ENCODE measurements at regions not wholly inside any gene's neighbourhood (a gene's known extent, or its start where the extent isn't known, plus 50 kb on each side); places are given as distances from the start of the nearest gene placed in this dataset.

- Histone ChIP-seq H4K20me1 (replicated peaks; ENCODE audit: insufficient read depth) (no peaks in the 10 kb centered on the region), H3K4me1 (ENCODE audit: insufficient read depth) (no peaks in the 10 kb centered on the region), H3K36me3 (ENCODE audit: insufficient read depth) (no peaks in the 10 kb centered on the region), H3K27me3 (ENCODE audit: insufficient read depth) (no peaks in the 10 kb centered on the region), H3F3A (replicated peaks; ENCODE audit: low read depth) (no peaks in the 10 kb centered on the region), H3K79me2 (replicated peaks; ENCODE audit: insufficient read depth) (no peaks in the 10 kb centered on the region), H3K4me3 (no peak overlapping the region), H2AFZ (no peak overlapping the region), H3K27ac (ENCODE audit: low read depth) (no peak overlapping the region), H3K4me2 (no peak overlapping the region), H3K9me2 (ENCODE audit: insufficient read depth) (no peaks in the 10 kb centered on the region)
- peaks cover 2% of the 10 kb centered on the region for H3K27me3 Mint-ChIP-seq (ENCODE audit: insufficient read depth, low read depth, poor library complexity)
- H3K4me3 Mint-ChIP-seq: no peak overlapping the region
- H3K36me3 Mint-ChIP-seq (ENCODE audit: low read depth): no peaks in the 10 kb centered on the region
- peaks cover 15% of the 10 kb centered on the region for H3K4me1 Mint-ChIP-seq
- TF ChIP-seq, protein P1, sequence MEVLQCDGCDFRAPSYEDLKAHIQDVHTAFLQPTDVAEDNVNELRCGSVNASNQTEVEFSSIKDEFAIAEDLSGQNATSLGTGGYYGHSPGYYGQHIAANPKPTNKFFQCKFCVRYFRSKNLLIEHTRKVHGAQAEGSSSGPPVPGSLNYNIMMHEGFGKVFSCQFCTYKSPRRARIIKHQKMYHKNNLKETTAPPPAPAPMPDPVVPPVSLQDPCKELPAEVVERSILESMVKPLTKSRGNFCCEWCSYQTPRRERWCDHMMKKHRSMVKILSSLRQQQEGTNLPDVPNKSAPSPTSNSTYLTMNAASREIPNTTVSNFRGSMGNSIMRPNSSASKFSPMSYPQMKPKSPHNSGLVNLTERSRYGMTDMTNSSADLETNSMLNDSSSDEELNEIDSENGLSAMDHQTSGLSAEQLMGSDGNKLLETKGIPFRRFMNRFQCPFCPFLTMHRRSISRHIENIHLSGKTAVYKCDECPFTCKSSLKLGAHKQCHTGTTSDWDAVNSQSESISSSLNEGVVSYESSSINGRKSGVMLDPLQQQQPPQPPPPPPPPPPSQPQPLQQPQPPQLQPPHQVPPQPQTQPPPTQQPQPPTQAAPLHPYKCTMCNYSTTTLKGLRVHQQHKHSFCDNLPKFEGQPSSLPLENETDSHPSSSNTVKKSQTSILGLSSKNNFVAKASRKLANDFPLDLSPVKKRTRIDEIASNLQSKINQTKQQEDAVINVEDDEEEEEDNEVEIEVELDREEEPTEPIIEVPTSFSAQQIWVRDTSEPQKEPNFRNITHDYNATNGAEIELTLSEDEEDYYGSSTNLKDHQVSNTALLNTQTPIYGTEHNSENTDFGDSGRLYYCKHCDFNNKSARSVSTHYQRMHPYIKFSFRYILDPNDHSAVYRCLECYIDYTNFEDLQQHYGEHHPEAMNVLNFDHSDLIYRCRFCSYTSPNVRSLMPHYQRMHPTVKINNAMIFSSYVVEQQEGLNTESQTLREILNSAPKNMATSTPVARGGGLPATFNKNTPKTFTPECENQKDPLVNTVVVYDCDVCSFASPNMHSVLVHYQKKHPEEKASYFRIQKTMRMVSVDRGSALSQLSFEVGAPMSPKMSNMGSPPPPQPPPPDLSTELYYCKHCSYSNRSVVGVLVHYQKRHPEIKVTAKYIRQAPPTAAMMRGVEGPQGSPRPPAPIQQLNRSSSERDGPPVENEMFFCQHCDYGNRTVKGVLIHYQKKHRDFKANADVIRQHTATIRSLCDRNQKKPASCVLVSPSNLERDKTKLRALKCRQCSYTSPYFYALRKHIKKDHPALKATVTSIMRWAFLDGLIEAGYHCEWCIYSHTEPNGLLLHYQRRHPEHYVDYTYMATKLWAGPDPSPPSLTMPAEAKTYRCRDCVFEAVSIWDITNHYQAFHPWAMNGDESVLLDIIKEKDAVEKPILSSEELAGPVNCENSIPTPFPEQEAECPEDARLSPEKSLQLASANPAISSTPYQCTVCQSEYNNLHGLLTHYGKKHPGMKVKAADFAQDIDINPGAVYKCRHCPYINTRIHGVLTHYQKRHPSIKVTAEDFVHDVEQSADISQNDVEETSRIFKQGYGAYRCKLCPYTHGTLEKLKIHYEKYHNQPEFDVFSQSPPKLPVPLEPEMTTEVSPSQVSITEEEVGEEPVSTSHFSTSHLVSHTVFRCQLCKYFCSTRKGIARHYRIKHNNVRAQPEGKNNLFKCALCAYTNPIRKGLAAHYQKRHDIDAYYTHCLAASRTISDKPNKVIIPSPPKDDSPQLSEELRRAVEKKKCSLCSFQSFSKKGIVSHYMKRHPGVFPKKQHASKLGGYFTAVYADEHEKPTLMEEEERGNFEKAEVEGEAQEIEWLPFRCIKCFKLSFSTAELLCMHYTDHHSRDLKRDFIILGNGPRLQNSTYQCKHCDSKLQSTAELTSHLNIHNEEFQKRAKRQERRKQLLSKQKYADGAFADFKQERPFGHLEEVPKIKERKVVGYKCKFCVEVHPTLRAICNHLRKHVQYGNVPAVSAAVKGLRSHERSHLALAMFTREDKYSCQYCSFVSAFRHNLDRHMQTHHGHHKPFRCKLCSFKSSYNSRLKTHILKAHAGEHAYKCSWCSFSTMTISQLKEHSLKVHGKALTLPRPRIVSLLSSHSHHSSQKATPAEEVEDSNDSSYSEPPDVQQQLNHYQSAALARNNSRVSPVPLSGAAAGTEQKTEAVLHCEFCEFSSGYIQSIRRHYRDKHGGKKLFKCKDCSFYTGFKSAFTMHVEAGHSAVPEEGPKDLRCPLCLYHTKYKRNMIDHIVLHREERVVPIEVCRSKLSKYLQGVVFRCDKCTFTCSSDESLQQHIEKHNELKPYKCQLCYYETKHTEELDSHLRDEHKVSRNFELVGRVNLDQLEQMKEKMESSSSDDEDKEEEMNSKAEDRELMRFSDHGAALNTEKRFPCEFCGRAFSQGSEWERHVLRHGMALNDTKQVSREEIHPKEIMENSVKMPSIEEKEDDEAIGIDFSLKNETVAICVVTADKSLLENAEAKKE (CRISPR knock-in tag; IDR thresholded peaks at IDR 0.05): no peak
- TF ChIP-seq STAT1 (IDR thresholded peaks at IDR 0.05; ENCODE audit: unreplicated experiment): no peak
- no peak for DNase-seq (ENCODE audit: low spot score)
- H3K27ac Mint-ChIP-seq: no peak overlapping the region
- no peaks in the 10 kb centered on the region for H3K9me3 Mint-ChIP-seq
- ATAC-seq: no peak
These were observed 74.6 kb upstream of the STOX2 start for GRCh38 chr4:183830438-183830985.

GRCh38 chr4:183831026-183831446 is 74.1 kb upstream of the STOX2 start:
- Histone ChIP-seq H3K4me2 (no peak overlapping the region), H3K4me3 (no peak overlapping the region), H3K27me3 (ENCODE audit: insufficient read depth) (no peaks in the 10 kb centered on the region), H3K4me1 (ENCODE audit: insufficient read depth) (no peaks in the 10 kb centered on the region), H3K9me2 (ENCODE audit: insufficient read depth) (no peaks in the 10 kb centered on the region), H2AFZ (no peak overlapping the region), H3K79me2 (replicated peaks; ENCODE audit: insufficient read depth) (no peaks in the 10 kb centered on the region), H3F3A (replicated peaks; ENCODE audit: low read depth) (no peaks in the 10 kb centered on the region), H4K20me1 (replicated peaks; ENCODE audit: insufficient read depth) (no peaks in the 10 kb centered on the region), H3K36me3 (ENCODE audit: insufficient read depth) (no peaks in the 10 kb centered on the region), H3K27ac (ENCODE audit: low read depth) (no peak overlapping the region)
- Mint-ChIP-seq H3K36me3 (ENCODE audit: low read depth) (no peaks in the 10 kb centered on the region), H3K4me1 (peaks cover 14% of the 10 kb centered on the region), H3K27me3 (ENCODE audit: insufficient read depth, low read depth, poor library complexity) (no peaks in the 10 kb centered on the region), H3K27ac (no peak overlapping the region), H3K4me3 (no peak overlapping the region), H3K9me3 (no peaks in the 10 kb centered on the region)
- DNase-seq (ENCODE audit: low spot score) (no peak), ATAC-seq (no peak; the same call in 2 of the 3 replicates)
- TF ChIP-seq, protein P2, sequence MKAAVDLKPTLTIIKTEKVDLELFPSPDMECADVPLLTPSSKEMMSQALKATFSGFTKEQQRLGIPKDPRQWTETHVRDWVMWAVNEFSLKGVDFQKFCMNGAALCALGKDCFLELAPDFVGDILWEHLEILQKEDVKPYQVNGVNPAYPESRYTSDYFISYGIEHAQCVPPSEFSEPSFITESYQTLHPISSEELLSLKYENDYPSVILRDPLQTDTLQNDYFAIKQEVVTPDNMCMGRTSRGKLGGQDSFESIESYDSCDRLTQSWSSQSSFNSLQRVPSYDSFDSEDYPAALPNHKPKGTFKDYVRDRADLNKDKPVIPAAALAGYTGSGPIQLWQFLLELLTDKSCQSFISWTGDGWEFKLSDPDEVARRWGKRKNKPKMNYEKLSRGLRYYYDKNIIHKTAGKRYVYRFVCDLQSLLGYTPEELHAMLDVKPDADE (IDR thresholded peaks at IDR 0.05): no peak
- TF ChIP-seq ZNF114 (CRISPR knock-in tag; IDR thresholded peaks at IDR 0.05) (no peak), CREB1 (CRISPR knock-in tag; IDR thresholded peaks at IDR 0.05; ENCODE audit: low read depth) (no peak)
- TF ChIP-seq, protein P1 (CRISPR knock-in tag; IDR thresholded peaks at IDR 0.05): no peak
